GM18867 (cell line): ENCODE measurements at regions not wholly inside any gene's neighbourhood (a gene's known extent, or its start where the extent isn't known, plus 50 kb on each side); places are given as distances from the start of the nearest gene placed in this dataset.

Experiments
- ATAC-seq: cut with Tn5 transposase; IDR thresholded peaks from one replicate; pipeline ENCODE4 v1.9.1; 2021; ENCODE audit warnings: mild to moderate bottlenecking, moderate library complexity; ENCODE audit not compliant: unreplicated experiment

GRCh38 chr13:104106705-104107393 is 1040.6 kb upstream of the SLC10A2 start:
- no peak for ATAC-seq

DNA sequence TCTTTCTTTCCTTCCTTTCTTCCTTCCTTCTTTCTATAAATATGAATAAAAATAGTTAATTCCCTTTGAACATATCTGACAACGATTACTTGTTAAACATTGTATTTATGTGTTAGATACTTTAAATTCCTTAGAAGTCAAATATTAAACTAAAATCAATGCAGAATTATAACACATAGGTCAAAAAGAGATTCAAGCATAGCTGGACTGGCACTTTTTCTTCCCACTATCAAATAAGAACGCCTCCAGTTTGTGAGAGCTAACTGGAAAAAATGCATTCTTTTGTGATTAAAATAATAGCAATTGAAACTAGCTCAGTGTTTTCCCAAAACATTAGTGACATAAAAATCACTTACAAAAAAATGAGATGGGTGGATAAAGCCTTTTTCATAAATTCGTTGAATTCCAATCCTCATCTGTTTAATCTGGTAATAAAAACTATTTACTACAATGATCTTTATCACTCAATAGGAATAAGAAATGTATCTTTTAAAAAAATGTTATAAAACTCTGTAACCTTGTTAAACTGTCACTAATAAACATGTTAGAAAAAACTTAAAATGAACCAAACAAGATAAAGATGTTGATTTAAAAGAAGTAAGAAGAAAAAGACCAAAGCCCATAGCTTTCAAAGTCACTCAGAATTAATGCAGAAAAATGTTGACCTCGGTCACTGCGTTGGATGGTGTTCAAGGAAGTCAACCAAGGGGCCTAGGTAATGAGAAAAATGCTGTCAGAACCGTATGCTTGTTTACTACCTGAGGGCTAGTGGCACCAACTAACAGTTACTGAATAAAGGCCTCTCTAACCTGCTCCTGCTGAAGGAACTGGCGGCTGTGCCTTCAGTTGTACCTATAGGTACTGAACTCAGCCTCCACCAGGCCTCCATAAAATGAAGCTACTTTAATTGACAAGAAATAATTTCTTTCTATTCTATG is 1039.5 kb upstream of the SLC10A2 start:
- ATAC-seq = no peak

GRCh38 chr13:104099750-104100149 is 1033.5 kb upstream of the SLC10A2 start:
- no peak for ATAC-seq

DNA sequence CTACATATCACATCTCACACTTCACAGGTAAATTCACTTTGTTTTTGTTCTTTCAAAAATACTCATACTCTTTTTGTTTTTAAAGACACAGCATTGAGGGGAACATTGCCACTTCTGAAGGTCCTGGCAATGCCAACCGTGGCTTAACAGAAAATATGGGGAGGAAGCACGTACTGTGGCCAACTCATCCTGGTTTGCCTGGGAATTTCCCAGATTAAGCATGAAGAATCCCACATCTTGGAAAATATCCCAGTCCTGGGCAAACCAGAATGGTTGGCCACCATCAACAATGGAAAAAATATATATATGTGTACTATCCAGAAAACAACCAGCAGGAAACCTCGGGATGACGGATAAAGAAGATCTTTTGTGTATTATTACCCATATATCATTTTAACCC is 1032.2 kb upstream of the SLC10A2 start:
- no peak for ATAC-seq

GRCh38 chr13:104086759-104087158 is 1020.5 kb upstream of the SLC10A2 start:
- ATAC-seq = no peak

DNA sequence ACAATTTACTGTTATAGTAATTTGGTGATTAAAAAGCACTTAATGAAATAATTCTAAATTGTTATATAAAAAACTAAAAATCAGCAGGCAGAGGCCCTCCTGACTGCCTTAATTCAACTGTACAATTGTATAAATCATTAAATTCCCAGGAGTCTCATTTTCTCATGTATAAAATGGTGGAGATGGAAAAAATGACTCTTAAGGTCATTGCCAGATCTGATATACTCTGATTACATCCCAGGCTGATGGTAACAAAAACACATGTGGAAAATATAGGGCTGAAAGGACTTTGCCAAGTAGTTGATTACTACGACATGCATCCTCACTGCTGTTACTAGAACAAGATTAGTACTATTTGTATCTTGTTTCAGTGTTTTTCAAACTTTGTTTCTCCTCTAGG is 1020.0 kb upstream of the SLC10A2 start:
- no peak for ATAC-seq

DNA sequence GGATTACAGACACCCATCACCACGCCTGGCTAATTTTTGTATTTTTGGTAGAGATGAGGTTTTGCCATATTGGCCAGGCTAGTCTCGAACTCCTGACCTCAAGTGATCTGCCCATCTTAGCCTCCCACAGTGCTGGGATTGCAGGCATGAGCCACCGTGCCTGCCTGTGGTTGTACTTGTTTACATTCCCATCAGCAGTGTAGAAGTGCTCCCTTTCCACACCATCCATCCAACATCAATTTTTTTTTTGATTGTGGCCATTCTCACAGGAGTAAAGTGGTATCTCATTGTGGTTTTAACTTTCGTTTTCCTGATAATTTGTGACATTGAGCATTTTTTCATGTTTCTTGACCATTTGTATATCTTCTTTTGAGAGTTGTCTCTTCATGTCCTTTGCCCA is 1019.4 kb upstream of the SLC10A2 start:
- ATAC-seq = no peak

DNA sequence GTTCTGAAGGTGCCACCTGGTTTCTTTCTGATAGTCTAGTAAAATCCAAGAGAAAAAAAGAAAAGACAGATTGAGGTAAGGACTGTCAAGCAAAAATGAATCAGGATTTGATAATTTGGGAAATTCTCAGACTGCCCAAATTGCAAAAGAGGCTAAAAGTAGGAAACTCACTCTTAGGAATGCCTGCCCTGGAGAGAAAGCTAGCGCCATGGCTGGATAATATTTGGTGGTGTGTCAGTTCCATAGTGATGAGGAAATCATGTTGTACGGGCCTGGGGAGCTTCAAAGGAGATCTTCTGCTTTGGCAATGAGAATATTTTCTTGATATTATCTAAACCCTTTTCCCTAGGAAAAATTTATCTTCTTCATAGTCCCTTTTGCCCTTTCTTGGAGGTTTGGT is 1008.1 kb upstream of the SLC10A2 start:
- no peak for ATAC-seq

DNA sequence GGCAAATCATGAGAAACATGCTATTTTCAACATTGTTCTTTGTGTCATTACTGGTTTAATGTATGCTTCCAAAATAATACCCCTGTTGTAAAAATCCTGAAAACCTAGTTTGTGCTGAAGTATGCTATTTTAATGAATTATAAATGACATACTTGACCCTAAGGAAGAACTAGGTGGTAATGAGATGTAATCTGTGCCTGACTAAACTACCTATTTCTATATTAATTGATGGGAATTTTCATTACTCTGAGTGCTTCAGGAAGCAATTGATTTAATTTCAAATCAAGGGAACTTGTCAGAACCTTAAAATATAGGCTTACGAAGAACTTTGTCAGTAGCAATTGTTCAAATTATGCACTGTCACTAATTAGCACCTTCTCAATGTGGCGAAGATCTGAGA is 1005.6 kb upstream of the SLC10A2 start:
- no peak for ATAC-seq

- no peak for ATAC-seq
Observed at GRCh38 chr13:104065328-104065727, 999.1 kb upstream of the SLC10A2 start.

DNA sequence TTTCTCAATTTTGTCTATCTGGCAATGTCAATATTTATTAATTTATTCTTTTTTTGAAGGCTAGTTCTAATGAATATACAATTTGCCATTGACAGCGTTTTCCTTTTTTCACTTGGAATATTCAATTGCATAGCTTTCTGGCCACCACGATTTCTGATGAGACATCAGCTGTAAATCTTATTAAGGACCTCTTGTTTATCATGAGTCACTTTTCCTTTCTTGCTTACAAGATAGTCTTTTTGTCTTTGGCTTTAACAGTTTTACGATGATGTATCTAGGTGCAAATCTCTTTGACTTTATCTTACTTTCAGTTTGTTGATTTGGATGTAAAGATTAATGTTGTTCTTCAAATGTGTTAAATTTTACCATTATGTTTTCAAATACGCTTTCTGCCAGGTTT is 991.6 kb upstream of the SLC10A2 start:
- no peak for ATAC-seq

DNA sequence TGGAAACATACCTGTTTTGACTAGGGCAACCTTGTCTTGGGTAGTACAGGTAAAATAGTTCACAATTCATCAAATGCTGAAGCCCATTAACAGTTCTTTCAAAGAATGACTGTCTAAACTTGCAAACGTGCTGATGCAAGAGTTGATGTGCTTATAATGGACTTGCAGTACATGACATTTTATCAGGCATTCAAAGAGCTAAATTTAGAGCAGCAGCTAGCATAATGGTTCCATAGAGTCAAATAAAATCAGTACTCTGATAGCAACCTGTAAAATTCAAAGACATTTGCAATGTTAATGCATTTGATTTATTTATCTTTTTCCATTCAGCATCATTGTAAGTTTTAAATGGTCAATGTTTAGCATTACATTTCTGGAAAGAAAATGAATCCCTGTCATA is 979.7 kb upstream of the SLC10A2 start:
- no peak for ATAC-seq

- no peak for ATAC-seq
Observed at GRCh38 chr13:104043184-104043583, 977.0 kb upstream of the SLC10A2 start.

- ATAC-seq = no peak
Observed at GRCh38 chr13:104034891-104035290, 968.7 kb upstream of the SLC10A2 start.

DNA sequence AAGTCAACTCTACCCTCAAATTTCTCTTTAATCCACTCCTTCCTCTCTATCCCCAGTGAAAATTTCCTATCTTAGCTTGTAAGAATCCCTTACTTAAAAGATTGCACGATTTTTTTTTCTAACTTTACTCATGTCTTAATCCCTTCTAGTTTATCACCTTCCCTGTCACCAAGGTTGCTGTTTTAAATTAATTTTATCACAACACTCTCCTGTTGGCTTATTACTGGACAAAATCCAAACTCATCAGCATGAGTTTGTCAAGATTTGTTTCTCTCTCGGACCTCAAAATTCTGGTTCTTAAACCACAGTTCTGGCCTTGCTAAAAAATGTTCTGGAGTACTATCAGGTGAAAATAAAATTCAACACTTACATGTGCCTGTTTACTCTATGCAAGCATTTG is 959.1 kb upstream of the SLC10A2 start:
- ATAC-seq = no peak

DNA sequence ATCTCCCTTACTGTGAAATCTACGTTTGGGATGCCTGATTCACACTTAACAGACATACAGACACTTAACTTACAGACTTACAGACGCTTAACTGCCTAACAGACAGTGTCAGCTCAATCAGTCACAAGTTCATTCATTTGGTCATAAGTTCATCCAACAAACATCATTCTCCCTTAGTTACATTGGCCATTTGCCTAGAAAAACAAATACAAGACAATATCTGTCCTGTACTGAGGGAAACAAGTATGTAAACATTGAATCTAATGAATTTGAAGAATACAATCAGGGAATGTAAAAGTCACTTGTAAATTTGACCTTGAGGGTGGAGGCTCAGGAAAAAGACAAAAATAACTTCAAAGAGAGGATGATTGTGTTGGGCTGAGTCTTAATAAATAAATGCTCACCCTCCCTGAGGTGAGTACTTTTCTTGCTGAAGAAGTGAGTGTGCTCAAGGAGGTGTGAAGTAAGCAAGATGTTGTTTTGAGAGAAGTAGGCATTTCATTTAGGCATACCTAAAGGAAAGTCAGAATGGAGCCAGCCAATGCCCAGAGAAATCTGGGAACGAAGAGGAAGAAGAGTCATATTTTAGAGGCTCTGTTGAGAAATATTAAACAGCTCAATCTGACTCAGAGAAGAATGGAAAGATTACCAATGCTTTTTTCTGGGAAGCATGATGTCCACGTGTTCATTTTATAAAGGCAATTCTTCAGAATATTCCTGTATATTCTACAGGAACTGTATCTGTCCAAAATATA is 958.4 kb upstream of the SLC10A2 start:
- ATAC-seq = no peak

GRCh38 chr13:104021806-104022397 is 955.7 kb upstream of the SLC10A2 start:
- no peak for ATAC-seq

GRCh38 chr13:104017317-104017716 is 951.1 kb upstream of the SLC10A2 start:
- ATAC-seq = no peak

GRCh38 chr13:104015646-104016396 is 949.6 kb upstream of the SLC10A2 start:
- ATAC-seq = no peak
